GM19467 (cell line): ENCODE measurements at regions not wholly inside any gene's neighbourhood (a gene's known extent, or its start where the extent isn't known, plus 50 kb on each side); places are given as distances from the start of the nearest gene placed in this dataset.

ENCODE experiments used
- ATAC-seq: cut with Tn5 transposase; IDR thresholded peaks from one replicate; pipeline ENCODE4 v1.9.1; 2021; ENCODE audit warnings: mild to moderate bottlenecking, moderate library complexity; ENCODE audit not compliant: unreplicated experiment

DNA sequence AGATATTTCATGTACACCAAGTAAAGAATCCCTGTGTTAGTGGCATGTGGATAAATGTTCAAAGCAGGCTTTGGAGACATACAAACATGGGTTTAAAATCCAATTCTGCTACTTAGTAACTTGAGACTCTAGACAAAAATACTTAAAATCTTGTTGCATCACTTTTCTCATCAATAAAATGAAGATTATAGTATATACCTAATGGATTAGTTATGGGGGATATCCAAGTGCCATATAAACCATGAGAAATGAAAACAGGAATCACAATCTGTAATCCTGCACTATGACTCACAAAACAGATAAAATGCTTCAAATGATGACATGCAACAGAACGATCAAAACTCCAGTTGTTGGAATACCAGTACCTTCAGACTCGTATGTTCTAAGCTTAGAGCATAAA is 496.0 kb upstream of the RGMA start:
- no peak for ATAC-seq

DNA sequence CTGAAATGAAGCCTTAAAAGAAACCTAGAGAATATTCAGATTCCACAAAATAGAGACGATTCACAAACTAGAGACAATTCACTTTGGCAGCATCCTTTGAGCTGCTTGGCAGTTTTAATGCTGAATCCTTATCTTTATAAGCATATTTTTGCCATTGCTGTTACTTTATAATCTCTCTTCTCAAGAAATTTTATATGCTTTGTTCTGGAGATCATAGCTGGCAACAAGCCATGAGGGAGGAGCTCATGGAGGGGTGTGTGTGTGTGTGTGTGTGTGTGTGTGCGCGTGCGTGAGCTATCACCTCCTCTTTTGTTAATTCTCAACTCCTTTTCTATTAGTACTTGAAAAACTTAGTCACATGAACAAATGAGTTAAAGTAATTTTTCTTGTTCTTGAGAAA is 495.0 kb upstream of the RGMA start:
- no peak for ATAC-seq

DNA sequence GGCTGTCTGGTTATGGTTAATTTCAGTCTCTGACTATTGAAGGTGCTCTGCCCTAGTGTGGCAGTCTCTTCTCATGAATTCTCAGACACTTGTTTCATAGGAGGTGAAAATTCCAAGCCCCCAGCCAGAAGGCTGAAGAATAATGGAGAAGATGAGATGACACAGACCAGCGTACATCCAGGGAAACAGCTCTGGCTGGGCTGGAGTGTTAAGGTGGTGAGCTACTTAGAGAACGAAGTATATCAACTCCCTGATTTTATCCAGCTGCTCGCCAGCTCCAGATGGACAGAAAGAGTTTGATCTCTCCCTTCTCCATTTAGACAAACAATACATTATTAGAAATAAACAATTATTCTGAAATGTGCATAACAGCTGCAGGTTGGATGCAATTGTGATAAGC is 494.5 kb upstream of the RGMA start:
- ATAC-seq: no peak

DNA sequence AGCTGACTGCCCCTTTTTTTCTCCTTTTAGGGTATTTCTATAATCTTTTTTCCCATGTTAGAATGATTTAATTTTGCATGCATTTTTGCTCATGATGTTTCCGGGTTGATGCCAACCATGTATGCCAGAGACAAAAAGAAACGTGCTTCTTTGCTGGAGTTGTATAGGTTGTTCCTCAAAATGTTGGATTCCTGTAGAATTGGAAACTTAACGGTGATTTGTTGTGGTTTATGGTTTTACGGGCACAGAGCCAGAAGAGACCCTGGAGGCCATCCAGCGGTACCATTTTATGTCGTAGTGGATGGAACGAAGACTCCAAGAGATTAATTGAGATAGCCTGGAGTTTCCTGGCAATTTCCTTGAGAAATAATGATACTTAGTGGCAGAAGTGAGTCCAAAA is 481.5 kb upstream of the RGMA start:
- no peak for ATAC-seq

DNA sequence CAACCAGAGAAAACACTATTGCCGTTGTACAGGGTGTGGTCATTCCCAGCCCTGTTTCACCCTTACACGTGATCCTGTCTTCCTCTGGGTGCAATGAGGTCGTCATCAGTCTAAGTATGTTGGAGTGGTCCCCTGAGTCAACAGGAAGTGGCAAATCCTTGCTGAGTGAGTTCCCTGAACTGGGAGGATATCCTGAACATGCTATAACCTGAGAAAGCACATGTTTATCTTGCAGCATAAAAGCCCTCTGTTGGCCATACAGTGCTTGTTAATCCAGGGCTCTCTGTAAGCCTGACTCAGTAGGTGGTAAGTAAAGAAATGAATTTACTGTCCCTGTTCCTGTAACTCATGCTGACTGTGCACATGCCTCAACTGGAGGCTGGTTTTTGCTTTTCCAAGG is 477.8 kb upstream of the RGMA start:
- ATAC-seq: no peak

DNA sequence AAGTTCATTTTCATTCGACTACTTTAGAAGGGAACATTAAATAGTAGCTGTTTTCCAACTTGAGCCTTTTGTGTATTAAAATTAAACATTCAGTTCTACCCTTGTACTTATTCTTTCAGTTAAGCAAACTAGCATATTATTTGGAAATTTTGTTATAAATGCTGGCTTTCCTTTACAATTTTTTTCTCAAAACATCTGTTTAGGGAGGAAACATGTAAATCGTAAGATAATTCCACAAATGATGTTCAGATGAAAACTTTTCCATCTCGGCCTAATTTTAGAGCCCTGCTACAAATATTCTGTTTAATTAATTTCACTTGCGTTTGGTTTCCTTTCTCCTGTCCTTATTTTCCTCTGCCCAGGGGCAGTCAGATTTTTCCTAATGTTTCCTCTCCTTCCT is 476.2 kb upstream of the RGMA start:
- ATAC-seq: no peak

DNA sequence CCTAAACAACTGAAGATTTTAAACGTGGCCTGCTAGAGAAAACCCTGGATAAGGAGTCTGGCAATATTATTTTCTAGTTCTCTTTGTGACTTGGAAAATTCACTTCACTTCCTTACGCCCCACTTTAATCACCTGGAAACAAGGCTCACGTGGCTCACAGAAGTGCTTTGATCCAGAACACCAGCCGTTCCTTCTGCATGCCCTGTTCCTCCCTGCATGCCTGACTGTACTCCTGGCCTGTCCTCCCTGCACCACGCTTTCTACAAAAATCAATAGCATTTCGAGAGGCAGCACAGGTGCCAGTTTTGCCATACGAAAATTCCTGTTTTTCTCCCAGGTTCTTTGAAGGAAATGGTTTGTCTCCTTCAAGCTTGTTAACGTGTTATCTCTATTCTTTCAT is 474.2 kb upstream of the RGMA start:
- ATAC-seq: no peak

DNA sequence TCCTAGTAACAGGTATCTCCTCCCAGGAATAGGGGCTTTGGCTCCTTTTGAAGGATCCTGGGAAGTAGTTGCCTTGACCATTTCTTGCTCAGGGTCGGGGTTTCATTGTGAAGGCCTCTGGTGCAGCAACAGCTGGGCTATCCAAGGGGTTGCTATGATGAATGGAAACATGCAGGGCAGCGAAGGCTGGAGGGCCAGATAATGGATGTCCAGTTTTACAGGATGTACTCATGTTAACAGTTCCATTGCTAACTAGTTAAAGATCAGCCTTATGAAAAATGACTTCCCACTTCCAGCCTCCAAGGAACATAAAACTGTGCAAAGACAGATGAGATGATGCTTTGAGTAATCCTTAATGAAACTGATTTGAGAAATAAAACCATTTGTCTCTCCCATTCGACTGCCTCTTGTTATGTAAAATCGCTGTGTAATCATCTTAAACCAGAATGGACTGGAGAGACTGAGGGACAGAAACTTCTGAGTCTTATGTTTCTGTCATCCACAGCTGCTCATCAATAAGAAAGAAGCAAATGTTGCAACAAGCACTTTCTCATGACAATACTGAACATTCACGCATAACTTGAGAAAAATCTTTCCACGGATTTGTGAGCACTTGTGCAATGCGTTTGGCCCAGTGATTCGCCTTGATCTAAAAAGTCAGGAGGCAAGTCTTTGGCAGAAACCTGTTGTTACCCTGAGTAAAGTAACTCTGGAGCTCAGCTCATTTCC is 473.5 kb upstream of the RGMA start:
- no peak for ATAC-seq

DNA sequence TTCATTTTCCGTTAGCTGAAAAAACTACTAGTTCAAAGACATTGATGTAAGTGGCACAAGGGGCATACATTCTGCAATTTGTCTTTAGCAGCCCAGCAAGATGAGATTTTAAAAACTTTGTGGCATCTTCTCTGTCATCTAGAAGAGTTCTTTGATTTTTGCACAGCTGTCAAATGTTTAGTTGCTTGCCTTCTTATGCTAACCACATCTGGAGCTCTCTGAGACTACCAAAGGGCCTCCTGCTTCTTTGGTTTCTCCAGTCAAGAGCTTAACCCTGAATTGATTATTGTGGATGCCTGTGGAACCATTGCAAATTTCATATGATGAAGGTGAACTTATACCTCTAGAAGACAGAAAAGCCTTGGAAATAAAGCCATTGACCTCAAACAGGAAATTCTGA is 468.7 kb upstream of the RGMA start:
- no peak for ATAC-seq

DNA sequence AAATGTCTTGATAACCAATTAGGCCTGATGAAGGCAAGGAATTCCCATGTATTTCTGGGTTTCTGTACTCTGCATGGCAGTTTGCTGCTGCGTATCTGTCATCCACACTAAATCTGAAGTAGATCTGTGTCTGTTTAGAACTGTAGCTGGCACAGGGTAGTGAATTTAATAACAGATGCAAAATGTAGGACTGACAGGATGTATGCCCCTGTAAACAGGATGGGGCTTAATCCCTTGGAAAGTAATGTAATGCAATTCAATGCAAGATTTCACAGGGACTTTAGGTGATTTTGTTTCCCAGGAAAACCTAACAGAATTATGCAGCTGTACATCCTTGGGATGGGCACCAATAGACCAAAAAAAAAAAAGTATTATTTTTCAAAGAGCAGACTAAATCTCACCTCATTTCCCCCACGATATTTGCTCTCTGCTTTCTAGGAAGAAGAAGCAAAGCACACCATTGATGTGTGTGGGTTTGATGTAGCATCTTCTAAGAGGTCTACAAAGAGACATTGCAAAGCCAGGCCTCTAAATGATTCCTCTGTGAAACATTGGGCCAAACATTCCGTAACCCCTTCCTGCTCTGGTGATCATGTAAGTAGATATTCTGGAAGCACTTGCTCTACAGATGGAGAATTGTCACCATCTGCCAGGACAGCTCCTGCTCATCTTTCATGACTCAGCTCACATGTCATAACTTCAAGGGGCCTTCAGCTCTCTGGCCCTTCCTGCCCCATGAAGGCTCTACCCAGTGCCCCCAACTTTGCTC is 464.3 kb upstream of the RGMA start:
- no peak for ATAC-seq

DNA sequence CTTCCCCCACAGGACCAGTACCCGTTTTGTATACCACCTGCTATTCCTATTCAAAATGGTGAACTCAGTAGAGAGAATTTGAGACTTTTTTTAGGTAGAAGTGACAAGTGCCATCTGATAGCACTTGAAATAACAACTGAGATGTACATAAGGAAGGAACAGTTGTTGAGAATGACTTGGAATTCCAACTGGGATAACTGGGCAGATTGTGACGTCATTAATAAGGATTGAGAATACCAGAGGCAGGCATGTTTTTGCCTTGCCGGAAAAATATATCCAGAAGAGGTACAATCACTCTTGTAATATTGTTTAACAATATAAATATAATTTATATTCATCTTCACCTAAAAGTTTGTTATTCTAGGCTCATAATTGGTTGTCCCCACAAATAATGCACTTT is 454.1 kb upstream of the RGMA start:
- ATAC-seq: no peak

DNA sequence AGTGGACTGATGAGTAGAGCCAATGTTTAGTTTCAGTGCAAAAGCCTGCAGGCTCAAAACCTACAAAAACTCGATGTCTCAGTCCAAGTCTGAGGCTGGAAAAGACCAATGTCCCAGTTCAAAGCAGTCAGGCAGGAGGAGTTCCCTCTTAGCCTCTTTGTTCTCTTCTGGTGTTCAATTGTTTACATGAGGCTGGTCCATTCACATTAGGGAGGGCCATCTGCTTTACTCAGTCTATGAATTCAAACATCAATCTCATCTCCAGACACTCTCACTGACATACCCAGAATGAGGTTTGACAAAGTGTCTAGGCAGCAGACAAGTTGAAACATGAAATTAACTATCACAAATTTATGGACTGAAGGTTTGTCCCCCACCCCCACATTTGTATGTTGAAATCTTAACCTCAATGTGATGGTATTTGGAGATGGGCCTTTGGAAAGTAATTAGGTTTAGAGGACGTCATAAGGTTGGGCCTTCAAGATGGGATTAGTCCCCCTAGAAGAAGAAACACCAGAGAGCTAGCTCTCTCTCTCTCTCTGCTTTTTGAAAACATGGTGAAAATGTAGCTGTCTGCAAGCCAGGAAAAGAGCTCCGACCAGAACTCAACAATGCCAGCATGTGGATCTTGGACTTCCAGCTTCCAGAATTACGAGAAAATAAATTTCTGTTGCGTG is 438.5 kb upstream of the RGMA start:
- ATAC-seq: no peak

DNA sequence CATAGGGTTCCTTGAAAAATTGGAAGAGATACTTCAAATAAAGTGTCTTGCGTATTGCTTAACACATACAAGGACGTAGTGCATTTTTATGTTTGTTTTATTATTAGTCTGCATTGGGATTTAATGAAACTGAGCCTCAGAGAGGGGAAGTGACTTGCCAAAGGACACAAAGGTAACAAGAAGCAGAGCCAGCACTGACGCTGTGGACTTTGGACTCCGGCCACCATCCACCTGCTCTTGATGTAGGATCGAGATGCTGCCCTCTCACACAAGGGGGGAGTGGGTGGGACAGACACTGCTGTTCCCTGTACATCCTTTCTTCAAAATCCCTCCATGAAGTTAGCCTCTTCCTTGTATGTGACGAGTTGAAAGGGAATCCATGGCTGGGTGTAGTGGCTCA is 435.4 kb upstream of the RGMA start:
- no peak for ATAC-seq

DNA sequence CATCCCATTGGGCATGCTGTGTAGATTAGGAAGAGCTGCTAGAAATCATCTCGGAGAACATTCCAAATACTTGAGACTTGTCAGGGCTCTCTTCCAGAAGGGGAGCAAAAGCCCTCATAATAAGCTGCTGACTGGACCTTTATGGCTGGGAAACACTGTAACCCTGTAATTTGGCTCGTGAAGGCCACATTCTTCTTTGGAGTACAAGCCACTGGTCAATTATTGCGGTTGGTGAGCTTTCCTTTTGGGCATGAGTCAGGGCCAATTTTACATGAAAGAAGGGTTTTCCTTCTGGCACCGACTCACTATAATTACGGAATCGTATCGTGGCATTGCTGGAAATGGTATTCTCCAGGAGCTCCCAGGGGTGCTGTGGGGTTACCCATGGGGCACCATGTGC is 434.5 kb upstream of the RGMA start:
- no peak for ATAC-seq

DNA sequence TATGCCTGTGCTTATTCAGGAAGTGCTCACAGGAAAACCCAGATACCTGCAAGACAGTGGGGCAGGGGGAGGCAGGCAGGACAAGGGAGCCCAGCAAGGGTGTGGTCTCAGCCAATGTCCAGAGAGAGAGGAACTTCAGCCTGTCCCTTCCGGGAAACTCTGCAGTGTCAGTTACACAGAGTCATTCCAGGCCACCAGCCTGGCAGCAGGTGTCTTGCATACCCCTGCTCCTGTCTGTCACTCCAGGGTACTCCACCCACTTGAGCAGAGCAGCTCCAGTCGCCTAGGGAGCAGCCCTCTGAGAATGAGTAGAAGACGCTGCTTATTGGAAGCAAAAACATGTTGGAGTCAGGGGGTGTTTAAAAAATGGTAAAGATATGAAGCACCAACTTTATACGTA is 431.2 kb upstream of the RGMA start:
- ATAC-seq: no peak

DNA sequence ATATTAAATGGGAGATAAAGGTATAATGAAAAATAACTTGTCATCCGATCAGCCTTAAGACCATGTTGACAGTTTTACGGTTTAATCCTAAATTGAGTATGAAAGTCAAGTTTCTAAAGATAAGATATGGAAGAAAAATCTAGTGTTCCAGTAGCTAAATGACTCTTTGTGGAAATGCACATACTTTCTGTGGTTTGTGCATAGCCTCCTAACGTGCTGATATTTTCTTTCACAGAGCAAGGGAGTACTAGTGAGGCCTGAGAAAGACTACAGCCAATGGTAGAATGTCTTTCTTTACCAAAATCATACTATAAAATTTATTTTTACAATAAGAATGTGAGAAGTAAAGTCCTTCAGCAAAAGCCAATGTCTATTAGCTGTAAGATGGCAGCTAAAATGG is 430.6 kb upstream of the RGMA start:
- no peak for ATAC-seq

DNA sequence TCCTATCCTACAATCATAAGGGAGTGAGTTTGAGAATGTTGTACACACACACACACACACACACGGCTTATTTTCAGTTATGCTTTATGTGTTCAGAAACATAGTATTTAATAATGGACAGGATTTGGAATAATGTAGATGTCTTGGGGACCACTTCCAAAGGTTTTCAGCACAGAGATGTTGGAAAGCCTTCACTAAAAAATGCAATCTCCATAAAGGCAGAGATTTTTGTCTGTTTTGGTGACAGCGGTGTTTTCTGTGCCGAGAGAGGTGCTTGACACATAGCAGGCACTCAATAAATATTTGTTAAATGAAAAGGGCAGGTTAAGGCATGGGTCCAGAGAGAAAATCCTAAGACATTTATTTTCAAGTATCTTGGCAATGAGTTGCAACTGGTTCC is 428.2 kb upstream of the RGMA start:
- no peak for ATAC-seq

DNA sequence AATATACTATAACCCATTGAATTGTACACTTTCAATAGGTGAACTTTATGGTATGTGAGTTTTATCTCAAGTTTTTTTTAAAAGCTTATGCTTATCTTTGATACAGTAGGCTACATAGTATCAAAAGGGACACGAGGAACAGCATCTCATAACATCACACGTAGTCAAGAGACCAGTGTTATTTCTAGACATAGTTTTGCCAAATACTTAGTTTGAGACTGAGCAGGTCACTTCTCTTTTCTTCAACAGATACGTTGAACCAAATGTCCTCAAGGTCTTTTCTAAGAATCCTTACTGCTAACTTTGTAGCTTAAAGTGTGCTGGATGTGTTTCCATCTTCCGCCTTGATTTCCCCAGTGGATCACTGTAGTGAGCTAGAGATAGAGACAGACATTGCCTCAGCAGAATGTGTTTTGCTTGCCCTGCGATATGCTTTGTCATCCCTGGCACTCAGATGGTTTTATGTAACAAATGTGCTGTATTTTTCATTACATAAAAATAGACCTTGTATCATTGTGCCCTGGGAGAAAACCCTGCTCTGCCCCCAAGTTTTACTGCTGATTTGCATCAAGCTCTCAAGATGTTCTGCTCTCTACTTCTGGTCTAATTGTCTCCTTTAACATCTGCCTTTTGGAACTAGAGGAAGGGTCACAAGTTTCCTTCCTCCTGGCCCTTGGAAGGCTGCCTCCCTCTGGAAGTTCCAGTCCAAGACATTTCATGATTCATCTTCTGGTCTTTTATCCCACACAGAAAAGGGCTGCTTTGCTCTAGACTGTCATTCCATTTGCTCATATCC is 426.4 kb upstream of the RGMA start:
- ATAC-seq: no peak

DNA sequence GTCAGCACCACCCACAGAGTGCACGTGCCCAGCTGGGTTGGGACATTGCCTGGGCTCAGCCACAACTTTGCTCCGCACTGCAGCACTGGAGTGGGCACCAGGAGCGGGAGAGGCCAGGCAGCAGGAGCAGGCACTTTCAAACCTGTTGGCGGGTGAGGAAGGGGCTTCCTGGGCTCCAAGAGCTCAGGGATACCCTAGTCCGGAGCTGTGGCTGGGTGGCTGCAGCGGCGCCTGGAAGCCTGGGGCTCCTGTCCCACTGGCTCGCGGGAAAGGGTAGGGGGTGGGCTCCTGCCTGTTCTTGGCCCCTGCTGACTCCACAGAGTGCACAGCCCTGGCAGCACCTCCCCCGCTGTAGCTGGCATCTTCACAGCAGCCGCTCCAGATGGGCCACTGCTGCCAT is 417.6 kb upstream of the RGMA start:
- ATAC-seq: no peak

DNA sequence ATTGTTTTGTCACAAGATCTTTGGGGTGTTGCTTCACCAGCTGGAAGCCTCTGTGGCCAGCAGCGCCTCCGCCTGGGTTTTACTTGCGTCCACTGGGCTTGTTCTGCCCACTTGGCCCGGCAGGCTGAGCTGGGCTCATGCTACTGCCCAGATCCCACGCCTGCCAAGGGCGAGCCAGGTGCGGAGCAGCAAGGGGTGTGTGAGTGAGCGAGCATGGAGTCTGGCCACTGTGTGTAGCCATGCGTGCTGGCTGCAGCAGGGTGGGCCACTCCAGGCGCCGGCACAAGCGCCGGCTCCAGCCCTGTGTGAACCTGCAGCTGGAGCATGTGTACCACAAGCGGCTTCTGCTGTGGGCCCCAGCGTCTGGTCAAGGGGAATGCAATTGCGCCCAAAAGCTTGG is 416.5 kb upstream of the RGMA start:
- ATAC-seq: no peak

DNA sequence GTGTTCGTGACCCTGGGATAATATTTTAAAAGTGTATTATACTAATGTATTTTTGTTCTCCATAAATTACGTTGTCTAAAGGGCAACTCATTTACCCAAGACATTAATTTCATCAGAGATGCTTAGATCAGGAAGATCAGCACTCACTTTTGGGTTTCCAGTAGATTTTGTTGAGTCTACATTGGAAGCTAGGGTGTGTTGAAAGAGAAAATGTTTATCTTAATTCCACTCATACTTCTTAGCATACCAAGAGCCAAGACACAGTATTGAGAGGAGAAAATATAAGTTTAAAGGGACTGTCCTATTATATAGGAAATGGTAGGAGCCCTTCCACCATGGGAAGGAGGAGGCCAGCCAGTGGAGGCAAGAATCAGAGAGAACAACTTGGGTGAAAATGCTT is 412.9 kb upstream of the RGMA start:
- no peak for ATAC-seq
